ENCODE measurements at regions not wholly inside any gene's neighbourhood (a gene's known extent, or its start where the extent isn't known, plus 50 kb on each side); places are given as distances from the start of the nearest gene placed in this dataset.

DNA sequence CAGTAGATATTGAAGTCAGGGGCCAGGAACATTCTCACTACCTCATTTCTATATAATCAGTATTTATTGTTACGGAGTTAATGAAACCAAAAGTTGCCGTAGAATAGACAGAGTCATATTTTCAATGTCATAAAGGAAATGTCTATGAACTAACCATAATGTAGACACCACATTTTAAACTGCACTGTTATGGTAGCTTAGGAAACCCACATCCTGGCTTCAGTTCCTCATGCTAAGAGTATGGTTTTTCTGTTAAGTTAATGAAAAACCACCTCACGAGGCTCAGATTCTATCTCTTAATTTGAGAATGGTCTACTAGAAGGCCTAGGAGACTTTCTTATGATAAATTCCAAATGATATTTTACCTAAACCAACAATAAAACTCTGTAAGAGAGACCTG is 166.5 kb downstream of the TMEM26 start:
- dilution Hi-C loops (cut with HindIII; ENCODE audit: low sequenced_read_pairs, unreplicated experiment) = no loop called here
- Histone ChIP-seq H3K23ac (ENCODE audit: low read depth, low read length) (no peak overlapping the region), H3K27ac (ENCODE audit: insufficient read depth, low read length) (no peak overlapping the region), H3K9me1 (ENCODE audit: insufficient read depth, low read length) (no peaks in the 10 kb centered on the region), H4K91ac (ENCODE audit: insufficient read depth, low read depth, low read length) (no peak overlapping the region), H4K5ac (ENCODE audit: low read depth, low read length) (no peak overlapping the region), H4K20me1 (ENCODE audit: insufficient read depth, low read length) (no peaks in the 10 kb centered on the region), H3K4me1 (ENCODE audit: control insufficient read depth, insufficient read depth, low read length) (no peaks in the 10 kb centered on the region), H2BK20ac (ENCODE audit: low read depth, low read length) (no peak overlapping the region), H3K56ac (ENCODE audit: extremely low read depth, insufficient read depth, low read length) (no peak overlapping the region), H3K27me3 (ENCODE audit: control insufficient read depth, insufficient read depth, low read length) (no peaks in the 10 kb centered on the region), H3K9ac (ENCODE audit: low read depth, low read length) (no peak overlapping the region), H2BK15ac (ENCODE audit: low read depth, low read length) (no peak overlapping the region), H2BK120ac (ENCODE audit: low read depth, low read length) (no peak overlapping the region), H3K36me3 (ENCODE audit: control insufficient read depth, insufficient read depth, low read length) (no peaks in the 10 kb centered on the region), H3K79me1 (ENCODE audit: low read depth in 1 of 2, low read length in 2 of 2) (no peaks in the 10 kb centered on the region), H2AFZ (replicated peaks; ENCODE audit: low read length, poor library complexity) (no peak overlapping the region), H3K4me3 (ENCODE audit: insufficient read depth, low read depth, low read length) (no peak overlapping the region), H3K4me2 (ENCODE audit: low read depth, low read length) (no peak overlapping the region), H4K8ac (ENCODE audit: low read depth in 2 of 2, low read length in 2 of 2) (no peak overlapping the region), H3K14ac (replicated peaks; ENCODE audit: low read depth, low read length) (no peak overlapping the region), H2AK5ac (ENCODE audit: low read depth, low read length) (no peak overlapping the region), H3K9me3 (ENCODE audit: control insufficient read depth, insufficient read depth, low read length) (no peaks in the 10 kb centered on the region), H3K4ac (ENCODE audit: low read depth, low read length) (no peak overlapping the region), H2AK9ac (replicated peaks; ENCODE audit: low read depth, low read length, poor library complexity) (no peak overlapping the region), H3K18ac (ENCODE audit: low read depth, low read length) (no peak overlapping the region), H2BK5ac (ENCODE audit: low read depth, low read length, poor library complexity, severe bottlenecking) (no peak overlapping the region)
- no TSS peak for BruUV-seq (replicated peaks)
- ChIA-PET POLR2A (ENCODE audit: unreplicated experiment) (no interaction called here), CTCF (interaction anchor here (0.5 to 0.8 kb wide), 2 partner anchors 14 to 21 kb away, joined by 3 to 4 read pairs; no protein-coding TSS in a partner anchor)
- in situ Hi-C loops (cut with MboI; ENCODE audit: low sequenced_read_pairs) = loop anchor here (10.0 kb wide), 3 partner anchors 322 to 472 kb away; no protein-coding TSS in a partner anchor
- no peak for TF ChIP-seq CHD1 (IDR thresholded peaks at IDR 0.05; ENCODE audit: low read depth, low read length)
- TF ChIP-seq RFX5 (IDR thresholded peaks at IDR 0.05; ENCODE audit: low read depth, low read length) = no peak
- no peak for TF ChIP-seq POLR2A (IDR thresholded peaks at IDR 0.05; ENCODE audit: low read depth, low read length)
- TF ChIP-seq SMC3 (IDR thresholded peaks at IDR 0.05; ENCODE audit: low read depth, low read length) = no peak
- no peak for TF ChIP-seq BHLHE40 (IDR thresholded peaks at IDR 0.05; ENCODE audit: low read depth, low read length)
- no peak for TF ChIP-seq RAD21 (IDR thresholded peaks at IDR 0.05; ENCODE audit: low read length)
- no peak for TF ChIP-seq MAFK (IDR thresholded peaks at IDR 0.05; ENCODE audit: low read depth, low read length)
- TF ChIP-seq, protein P1, sequence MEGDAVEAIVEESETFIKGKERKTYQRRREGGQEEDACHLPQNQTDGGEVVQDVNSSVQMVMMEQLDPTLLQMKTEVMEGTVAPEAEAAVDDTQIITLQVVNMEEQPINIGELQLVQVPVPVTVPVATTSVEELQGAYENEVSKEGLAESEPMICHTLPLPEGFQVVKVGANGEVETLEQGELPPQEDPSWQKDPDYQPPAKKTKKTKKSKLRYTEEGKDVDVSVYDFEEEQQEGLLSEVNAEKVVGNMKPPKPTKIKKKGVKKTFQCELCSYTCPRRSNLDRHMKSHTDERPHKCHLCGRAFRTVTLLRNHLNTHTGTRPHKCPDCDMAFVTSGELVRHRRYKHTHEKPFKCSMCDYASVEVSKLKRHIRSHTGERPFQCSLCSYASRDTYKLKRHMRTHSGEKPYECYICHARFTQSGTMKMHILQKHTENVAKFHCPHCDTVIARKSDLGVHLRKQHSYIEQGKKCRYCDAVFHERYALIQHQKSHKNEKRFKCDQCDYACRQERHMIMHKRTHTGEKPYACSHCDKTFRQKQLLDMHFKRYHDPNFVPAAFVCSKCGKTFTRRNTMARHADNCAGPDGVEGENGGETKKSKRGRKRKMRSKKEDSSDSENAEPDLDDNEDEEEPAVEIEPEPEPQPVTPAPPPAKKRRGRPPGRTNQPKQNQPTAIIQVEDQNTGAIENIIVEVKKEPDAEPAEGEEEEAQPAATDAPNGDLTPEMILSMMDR (conservative IDR thresholded peaks at IDR 0.05; ENCODE audit: low read depth, low read length) = no peak
- no peak for TF ChIP-seq CEBPB (IDR thresholded peaks at IDR 0.05; ENCODE audit: low read depth, low read length)
- no peak for TF ChIP-seq MAZ (IDR thresholded peaks at IDR 0.05; ENCODE audit: borderline replicate concordance, low read depth, low read length)
- TF ChIP-seq, protein P2, sequence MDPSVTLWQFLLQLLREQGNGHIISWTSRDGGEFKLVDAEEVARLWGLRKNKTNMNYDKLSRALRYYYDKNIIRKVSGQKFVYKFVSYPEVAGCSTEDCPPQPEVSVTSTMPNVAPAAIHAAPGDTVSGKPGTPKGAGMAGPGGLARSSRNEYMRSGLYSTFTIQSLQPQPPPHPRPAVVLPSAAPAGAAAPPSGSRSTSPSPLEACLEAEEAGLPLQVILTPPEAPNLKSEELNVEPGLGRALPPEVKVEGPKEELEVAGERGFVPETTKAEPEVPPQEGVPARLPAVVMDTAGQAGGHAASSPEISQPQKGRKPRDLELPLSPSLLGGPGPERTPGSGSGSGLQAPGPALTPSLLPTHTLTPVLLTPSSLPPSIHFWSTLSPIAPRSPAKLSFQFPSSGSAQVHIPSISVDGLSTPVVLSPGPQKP (IDR thresholded peaks at IDR 0.05; ENCODE audit: borderline replicate concordance, low read depth, low read length) = no peak
- no peak for TF ChIP-seq NFE2L2 (IDR thresholded peaks at IDR 0.05; ENCODE audit: low read depth, low read length)
- no peak for TF ChIP-seq MXI1 (IDR thresholded peaks at IDR 0.05; ENCODE audit: borderline replicate concordance, low read depth, low read length)
- TF ChIP-seq, protein P3, sequence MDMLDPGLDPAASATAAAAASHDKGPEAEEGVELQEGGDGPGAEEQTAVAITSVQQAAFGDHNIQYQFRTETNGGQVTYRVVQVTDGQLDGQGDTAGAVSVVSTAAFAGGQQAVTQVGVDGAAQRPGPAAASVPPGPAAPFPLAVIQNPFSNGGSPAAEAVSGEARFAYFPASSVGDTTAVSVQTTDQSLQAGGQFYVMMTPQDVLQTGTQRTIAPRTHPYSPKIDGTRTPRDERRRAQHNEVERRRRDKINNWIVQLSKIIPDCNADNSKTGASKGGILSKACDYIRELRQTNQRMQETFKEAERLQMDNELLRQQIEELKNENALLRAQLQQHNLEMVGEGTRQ (IDR thresholded peaks at IDR 0.05; ENCODE audit: low read depth, low read length) = no peak
- no peak for TF ChIP-seq RCOR1 (IDR thresholded peaks at IDR 0.05; ENCODE audit: insufficient replicate concordance, low read length)
- no peak for TF ChIP-seq FOS (IDR thresholded peaks at IDR 0.05; ENCODE audit: low read depth, low read length)
- intact Hi-C loops (cut with micrococcal nuclease) = no loop called here
- no peak for DNase-seq
- ATAC-seq (ENCODE audit: low read depth) = no peak
- WGBS, 2 experiments (ENCODE audit: extremely low coverage in 2 of 2, insufficient read length in 1 of 2) = no CpG with 5 or more reads among the region's 3 CpGs
